BJ (cell line): ENCODE measurements at regions not wholly inside any gene's neighbourhood (a gene's known extent, or its start where the extent isn't known, plus 50 kb on each side); places are given as distances from the start of the nearest gene placed in this dataset.

ENCODE experiments used
- CTCF ChIA-PET: fragments of 350-600 bp; formaldehyde crosslinking; extraction: SDS; loops from one replicate; lab custom pipeline; 2021; ENCODE audit warnings: antibody characterized with exemption, inconsistent platforms; lab: Yijun Ruan, JAX
- POLR2A ChIA-PET: fragments of 300-600 bp; sonication (Branson Sonifier 250); formaldehyde crosslinking; extraction: SDS; loops from one replicate; lab custom pipeline; 2021; ENCODE audit warnings: antibody characterized with exemption; lab: Charles Lee
- DNase-seq: peaks from one replicate; pipeline ENCODE4 v3.0.0-alpha.2; 2011; ENCODE audit warnings: low read depth
- H3K27me3 ChIP-seq: 2 replicates; pipeline ENCODE4 v1.6.0; 2011; ENCODE audit warnings: low read length; ENCODE audit not compliant: control insufficient read depth, insufficient read depth
- H3K36me3 ChIP-seq: 2 replicates; pipeline ENCODE4 v1.5.1; 2011; ENCODE audit warnings: low read length; ENCODE audit not compliant: control insufficient read depth, insufficient read depth
- H3K4me3 ChIP-seq: 2 replicates; pipeline ENCODE4 v1.5.1; 2011; ENCODE audit warnings: low read depth, mild to moderate bottlenecking, control low read depth, low read length
- TF ChIP-seq, protein P1 (sequence below): IDR thresholded peaks from 2 replicates; pipeline ENCODE4 v1.5.1; 2011; ENCODE audit warnings: low read depth, mild to moderate bottlenecking, control low read depth, inconsistent platforms, low read length, moderate library complexity; ENCODE audit not compliant: insufficient read depth

DNA sequence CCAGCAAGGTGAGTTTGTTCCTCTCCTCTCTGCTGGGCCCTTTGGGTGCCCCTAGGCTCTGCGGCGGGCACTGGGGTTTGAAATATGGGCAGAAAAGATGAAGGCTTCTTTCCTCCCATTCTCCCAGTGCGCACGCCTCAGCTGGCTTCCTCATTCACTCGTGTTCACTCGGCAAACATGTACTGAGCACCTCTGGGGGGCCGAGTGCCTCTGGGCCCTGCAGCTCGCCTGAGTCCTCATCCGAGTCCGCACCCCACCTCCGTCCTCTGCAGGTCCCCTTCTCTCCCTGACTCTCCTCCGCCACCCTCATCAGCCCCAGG lies 98.5 kb upstream of the RUNX3 start:
- H3K36me3 ChIP-seq, result no peaks in the 10 kb centered on the region
- ChIA-PET POLR2A (no interaction called here), CTCF (interaction anchor here (2.6 kb wide), 1 partner anchor 9 kb away, joined by 21 read pairs; no protein-coding TSS in a partner anchor)
- TF ChIP-seq, protein P1, sequence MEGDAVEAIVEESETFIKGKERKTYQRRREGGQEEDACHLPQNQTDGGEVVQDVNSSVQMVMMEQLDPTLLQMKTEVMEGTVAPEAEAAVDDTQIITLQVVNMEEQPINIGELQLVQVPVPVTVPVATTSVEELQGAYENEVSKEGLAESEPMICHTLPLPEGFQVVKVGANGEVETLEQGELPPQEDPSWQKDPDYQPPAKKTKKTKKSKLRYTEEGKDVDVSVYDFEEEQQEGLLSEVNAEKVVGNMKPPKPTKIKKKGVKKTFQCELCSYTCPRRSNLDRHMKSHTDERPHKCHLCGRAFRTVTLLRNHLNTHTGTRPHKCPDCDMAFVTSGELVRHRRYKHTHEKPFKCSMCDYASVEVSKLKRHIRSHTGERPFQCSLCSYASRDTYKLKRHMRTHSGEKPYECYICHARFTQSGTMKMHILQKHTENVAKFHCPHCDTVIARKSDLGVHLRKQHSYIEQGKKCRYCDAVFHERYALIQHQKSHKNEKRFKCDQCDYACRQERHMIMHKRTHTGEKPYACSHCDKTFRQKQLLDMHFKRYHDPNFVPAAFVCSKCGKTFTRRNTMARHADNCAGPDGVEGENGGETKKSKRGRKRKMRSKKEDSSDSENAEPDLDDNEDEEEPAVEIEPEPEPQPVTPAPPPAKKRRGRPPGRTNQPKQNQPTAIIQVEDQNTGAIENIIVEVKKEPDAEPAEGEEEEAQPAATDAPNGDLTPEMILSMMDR, result no peak
- H3K4me3 ChIP-seq, result no peak overlapping the region
- peaks cover 1% of the 10 kb centered on the region for H3K27me3 ChIP-seq
- no peak for DNase-seq

DNA sequence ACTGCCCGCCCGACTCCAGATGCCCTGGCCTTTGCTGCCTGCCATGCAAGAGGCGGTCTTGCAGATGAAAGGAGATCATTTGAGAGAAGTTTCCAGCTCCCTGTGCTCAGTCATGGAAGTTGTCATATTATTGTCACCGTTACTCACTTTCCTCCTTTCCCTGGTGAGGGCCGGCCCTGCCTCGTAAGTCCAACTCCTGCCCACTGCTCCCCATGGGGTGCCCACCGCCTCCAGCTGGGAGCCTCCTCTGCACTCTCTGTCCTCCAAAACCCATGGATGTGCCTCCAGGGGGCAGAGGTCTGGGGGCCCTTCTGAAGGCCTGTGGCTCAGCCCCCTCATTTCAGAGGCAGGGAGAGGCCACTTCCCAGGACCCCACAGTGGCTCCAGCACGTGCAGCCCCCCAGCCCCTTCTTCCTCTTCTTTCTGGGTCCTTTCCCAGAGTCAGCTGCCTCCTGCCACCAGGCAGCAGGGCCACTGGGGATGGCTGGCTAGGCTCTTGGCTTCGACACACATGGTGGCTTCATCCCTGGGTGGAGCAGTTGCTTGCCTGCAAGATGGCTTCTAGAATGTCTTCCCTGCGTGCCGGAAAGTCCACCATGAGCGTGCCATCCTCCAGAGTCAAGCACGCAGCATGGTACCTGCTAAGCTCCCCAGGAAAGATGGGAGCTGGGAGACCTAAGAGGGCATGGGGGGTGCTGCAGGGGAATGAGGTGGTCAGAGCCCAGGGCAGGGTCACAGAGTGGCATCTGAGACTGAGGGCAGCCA lies 97.9 kb upstream of the RUNX3 start:
- DNase-seq, result no peak
- CTCF ChIA-PET, result interaction anchor here (2.6 kb wide), 1 partner anchor 10 kb away, joined by 21 read pairs; no protein-coding TSS in a partner anchor

DNA sequence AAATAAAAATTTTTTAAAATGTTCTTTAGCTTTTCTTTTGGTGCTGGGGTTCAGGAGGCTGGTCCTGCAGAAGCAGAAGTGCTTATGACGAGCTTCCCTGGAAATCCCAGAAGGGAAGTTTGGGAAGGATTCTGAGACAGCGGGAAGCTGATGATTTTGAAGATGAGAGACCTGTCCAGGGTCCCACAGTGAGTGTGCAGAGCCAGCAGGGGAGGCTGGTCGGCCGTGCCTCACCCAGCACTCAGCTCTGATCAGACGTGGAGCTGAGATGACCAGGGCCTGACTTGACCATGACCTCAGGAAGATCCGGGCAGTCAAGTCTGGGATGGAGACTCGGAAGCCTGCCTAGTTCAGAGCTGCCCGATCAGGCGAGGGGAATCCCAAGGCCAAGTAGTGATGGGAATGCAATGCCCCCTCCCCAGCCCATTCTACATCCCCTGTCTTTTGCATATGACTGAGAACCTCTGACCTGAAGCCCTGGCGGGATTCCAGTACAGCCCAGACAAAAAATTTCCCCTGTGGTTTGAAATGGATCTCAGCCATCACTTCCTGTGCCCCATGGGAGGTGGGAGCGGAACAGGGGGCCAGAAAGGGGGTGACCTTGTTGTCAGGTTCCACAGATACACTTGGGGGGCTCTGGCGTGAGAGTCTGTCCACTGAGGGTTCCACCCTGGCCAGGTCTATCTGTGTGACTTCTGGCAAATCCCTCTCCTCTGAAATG lies 96.8 kb upstream of the RUNX3 start:
- TF ChIP-seq, protein P1, result no peak
- CTCF ChIA-PET, result interaction anchor here (1.0 to 6.1 kb wide), 4 partner anchors 10 to 17 kb away, joined by 3 to 40 read pairs (median 12); no protein-coding TSS in a partner anchor
- peaks cover 1% of the 10 kb centered on the region for H3K27me3 ChIP-seq
- no peak for DNase-seq
- POLR2A ChIA-PET, result no interaction called here
- H3K36me3 ChIP-seq, result no peaks in the 10 kb centered on the region
- H3K4me3 ChIP-seq, result no peak overlapping the region

More for the DNA sequence above, 97.9 kb upstream of the RUNX3 start:
- Histone ChIP-seq H3K4me3 (no peak overlapping the region), H3K27me3 (peaks cover 1% of the 10 kb centered on the region), H3K36me3 (no peaks in the 10 kb centered on the region)
- TF ChIP-seq, protein P1, result no peak
- POLR2A ChIA-PET, result no interaction called here

DNA sequence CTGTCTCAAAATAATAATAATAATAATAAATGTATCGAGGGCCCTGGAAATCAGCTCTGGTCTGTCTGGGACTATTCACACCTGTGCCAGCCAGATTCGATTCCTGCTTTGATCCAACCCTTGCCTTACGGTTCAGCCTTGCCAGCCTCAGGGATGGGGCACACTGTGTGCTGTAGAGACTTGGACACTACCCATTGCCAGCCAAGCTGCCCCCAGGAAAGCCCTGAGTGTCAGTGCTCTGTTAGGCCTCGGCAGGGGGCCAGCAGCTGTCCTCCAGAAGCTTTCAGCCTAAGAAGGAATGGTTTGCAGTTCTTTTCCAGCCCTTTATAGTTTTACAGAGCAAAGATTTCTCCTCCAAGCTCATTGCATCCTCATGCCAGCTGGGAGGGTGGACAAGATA lies 96.2 kb upstream of the RUNX3 start:
- ChIA-PET POLR2A (no interaction called here), CTCF (interaction anchor here (1.0 to 6.1 kb wide), 3 partner anchors 11 to 17 kb away, joined by 3 to 40 read pairs (median 3); no protein-coding TSS in a partner anchor)
- DNase-seq, result no peak
- Histone ChIP-seq H3K27me3 (peaks cover 1% of the 10 kb centered on the region), H3K36me3 (no peaks in the 10 kb centered on the region), H3K4me3 (no peak overlapping the region)
- TF ChIP-seq, protein P1, result no peak
